ENCODE measurements at regions not wholly inside any gene's neighbourhood (a gene's known extent, or its start where the extent isn't known, plus 50 kb on each side); places are given as distances from the start of the nearest gene placed in this dataset.

GRCh38 chr9:79236466-79236865 lies 335.3 kb upstream of the TLE4 start:
- no peak for TF ChIP-seq CTCF (IDR thresholded peaks at IDR 0.05)
- no peak for TF ChIP-seq POLR2A (IDR thresholded peaks at IDR 0.05)

All from thyroid gland (tissue), 4 donors.